Omental fat pad (tissue), 1 donor: ENCODE measurements at regions not wholly inside any gene's neighbourhood (a gene's known extent, or its start where the extent isn't known, plus 50 kb on each side); places are given as distances from the start of the nearest gene placed in this dataset.
"Not testable (repeated sequence)": the region's sequence is repeated elsewhere in the genome, so short reads cannot be mapped to it uniquely, and the experiment has no call there.

Source experiments
- ATAC-seq: fragments of 150-250 bp; one replicate; pipeline ENCODE4 v1.9.1; 2016; ENCODE audit warnings: mild to moderate bottlenecking, moderate library complexity; ENCODE audit not compliant: low FRiP score
- DNase-seq: peaks from one replicate; pipeline ENCODE4 v3.0.0-alpha.2; 2019; ENCODE audit warnings: low spot score

DNA sequence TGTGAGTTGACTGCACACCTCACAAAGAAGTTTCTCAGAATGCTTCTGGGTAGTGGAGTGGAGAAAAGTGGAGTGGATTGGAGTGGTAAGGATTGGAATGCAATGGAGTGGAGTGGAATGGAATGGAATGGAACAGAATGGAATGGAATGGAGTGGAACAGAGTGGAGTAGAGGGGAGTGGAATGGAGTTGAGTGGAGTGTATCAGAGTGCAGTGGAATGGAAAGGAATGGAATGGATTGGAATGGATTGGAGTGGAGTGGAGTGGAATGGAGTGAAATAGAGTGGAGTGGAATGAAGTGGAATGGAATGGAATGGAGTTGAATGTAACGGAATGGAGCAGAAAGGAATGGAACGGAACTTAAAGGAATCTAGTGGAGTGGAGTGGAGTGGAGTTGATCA is 5194.2 kb upstream of the TPTE start:
- DNase-seq, result not testable (repeated sequence)
- ATAC-seq, result peak; percentile 37

DNA sequence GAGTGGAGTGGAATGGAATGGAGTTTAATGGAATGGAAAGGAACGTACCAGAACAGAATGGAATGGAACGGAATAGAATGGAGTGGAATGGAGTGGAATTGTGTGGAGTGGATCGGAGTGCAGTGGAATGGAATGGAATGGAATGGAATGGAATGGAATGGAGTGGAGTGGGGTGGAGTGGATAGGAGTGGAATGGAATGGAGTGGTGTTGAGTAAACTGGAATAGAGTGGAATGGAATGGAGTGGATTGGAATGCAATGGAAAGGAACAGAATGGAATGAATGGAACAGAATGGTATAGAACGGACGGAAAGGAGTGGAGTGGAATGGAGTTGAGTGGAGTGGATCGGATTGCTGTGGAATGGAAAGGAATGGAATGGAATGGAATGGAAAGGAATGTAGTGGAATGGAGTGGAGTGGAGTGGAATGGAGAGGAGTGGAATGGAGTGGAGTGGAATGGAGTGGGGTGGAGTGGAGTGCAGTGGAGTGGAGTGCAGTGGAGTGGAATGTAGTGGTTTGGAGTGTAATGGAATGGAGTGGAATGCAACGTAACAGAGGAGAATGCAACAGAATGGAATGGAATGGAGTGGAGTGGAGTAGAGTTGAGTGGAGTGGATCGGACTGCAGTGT is 5192.0 kb upstream of the TPTE start:
- not testable (repeated sequence) for DNase-seq
- ATAC-seq, result peak; percentile 54

DNA sequence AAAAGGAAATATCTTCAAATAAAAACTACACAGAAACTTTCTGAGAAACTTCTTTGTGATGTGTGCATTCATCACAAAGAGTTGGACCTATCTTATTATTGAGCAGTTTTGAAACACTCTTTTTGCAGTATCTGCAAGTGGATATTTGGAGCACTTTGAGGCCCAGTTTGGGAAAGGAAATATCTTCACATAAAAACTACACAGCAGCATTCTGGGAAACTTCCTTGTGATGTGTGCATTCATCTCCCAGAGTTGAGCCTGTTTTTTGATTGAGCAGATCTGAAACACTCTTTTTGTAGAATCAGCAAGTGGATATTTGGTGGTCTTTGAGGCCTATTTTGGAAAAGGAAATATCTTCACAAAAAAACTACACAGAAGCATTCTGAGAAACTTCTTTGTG is 5163.5 kb upstream of the TPTE start:
- not testable (repeated sequence) for DNase-seq

More for the DNA sequence above, 5163.5 kb upstream of the TPTE start:
- ATAC-seq, result peak; percentile 32
